ENCODE measurements at regions not wholly inside any gene's neighbourhood (a gene's known extent, or its start where the extent isn't known, plus 50 kb on each side); places are given as distances from the start of the nearest gene placed in this dataset.
"Not testable (repeated sequence)": the region's sequence is repeated elsewhere in the genome, so short reads cannot be mapped to it uniquely, and the experiment has no call there.

DNA sequence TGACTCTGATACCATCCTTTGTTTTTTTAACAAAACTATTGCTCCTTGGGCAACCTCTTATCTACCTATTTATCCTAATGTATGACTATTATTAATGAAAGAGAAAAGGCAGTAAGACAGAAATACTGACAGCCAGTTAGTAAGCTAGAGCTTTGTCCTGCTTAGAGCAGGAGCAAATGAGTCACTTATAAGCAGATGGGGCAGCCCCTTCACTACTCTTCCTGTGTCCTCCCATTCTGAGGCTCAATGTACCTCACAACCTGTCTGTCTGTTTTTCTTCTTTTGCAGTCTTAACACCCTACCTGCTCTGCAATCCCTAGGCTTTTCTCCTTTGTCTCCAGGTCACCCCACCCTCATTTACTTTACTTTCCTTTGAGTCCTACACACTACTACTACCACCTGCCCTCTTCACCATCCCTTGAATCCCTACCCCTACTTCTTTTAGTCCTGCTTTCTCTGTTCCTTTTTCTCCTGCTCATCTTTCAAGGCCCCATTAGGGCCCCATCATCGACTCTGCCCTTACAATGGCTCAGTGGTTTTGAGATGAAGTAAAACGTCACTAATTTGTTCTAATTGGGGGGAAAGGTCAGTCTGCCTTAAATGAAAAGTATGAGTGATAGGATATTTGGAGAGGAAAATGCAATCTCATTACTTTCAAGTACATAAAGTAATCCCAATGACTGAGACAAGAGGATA, 294.3 kb downstream of the GUCY2F start:
- no peak for DNase-seq
- H3K9me3 ChIP-seq, result no peaks in the 10 kb centered on the region
- peaks cover 0 to 11% (median 4%) of the 10 kb centered on the region in 4 donors for H3K27me3 ChIP-seq
- H3K36me3 ChIP-seq, result no peaks in the 10 kb centered on the region
- FAIRE-seq, result no peak
- H3K4me3 ChIP-seq, result no peak overlapping the region
- no peak overlapping the region for H3K27ac ChIP-seq
- WGBS, 2 donors, result 18 to 23% methylated on average over 2 of the region's 2 CpGs
- TF ChIP-seq, protein P1, sequence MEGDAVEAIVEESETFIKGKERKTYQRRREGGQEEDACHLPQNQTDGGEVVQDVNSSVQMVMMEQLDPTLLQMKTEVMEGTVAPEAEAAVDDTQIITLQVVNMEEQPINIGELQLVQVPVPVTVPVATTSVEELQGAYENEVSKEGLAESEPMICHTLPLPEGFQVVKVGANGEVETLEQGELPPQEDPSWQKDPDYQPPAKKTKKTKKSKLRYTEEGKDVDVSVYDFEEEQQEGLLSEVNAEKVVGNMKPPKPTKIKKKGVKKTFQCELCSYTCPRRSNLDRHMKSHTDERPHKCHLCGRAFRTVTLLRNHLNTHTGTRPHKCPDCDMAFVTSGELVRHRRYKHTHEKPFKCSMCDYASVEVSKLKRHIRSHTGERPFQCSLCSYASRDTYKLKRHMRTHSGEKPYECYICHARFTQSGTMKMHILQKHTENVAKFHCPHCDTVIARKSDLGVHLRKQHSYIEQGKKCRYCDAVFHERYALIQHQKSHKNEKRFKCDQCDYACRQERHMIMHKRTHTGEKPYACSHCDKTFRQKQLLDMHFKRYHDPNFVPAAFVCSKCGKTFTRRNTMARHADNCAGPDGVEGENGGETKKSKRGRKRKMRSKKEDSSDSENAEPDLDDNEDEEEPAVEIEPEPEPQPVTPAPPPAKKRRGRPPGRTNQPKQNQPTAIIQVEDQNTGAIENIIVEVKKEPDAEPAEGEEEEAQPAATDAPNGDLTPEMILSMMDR (IDR thresholded peaks at IDR 0.05), result no peak
- intact Hi-C loops (cut with DNase I), result no loop called here
- no peaks in the 10 kb centered on the region for H3K4me1 ChIP-seq
- no peak for ATAC-seq

- FAIRE-seq (no peak), ATAC-seq (no peak), DNase-seq (no peak)
- Histone ChIP-seq H3K9me3 (no peaks in the 10 kb centered on the region), H3K4me1 (no peaks in the 10 kb centered on the region), H3K36me3 (no peaks in the 10 kb centered on the region), H3K27ac (no peak overlapping the region), H3K4me3 (no peak overlapping the region), H3K27me3 (peaks cover 0 to 11% (median 4%) of the 10 kb centered on the region in 4 donors)
- intact Hi-C loops (cut with DNase I), result no loop called here
- 46 to 66% methylated on average over 4 of the region's 4 CpGs for WGBS, 2 donors
- TF ChIP-seq, protein P1 (IDR thresholded peaks at IDR 0.05), result no peak
Observed at GRCh38 chrX:109186939-109187338, 294.9 kb downstream of the GUCY2F start.

DNA sequence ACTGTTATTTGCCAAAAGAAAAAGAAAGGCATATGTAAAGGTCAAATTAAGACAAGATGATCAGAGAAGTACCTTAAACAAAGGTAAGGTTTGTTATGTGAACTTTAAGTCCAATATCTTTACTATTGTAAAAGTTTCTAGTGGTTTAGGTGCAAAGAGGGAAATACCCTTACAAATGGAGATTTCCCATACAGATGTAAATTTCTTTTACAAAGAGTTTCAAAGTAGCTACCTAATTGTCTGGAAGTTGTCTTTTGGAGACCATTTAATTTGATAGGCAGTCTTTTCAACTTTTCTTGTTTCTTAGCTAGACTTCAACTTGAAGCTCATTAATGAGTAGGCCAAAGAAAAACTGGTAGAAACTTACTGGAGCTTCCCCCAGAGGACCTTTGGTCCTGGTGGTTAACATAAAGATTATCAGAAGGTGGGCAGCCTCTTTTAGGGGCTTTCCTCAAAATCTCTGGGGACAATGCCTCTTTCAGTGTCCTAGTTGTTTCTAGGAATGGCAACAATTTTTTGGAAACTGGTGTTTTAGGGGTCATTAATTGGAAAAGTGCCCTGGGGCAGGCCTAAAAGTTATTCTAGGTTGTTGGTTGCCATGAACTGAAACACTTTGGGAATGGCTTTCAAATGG, 297.3 kb downstream of the GUCY2F start:
- no peak for ATAC-seq

GRCh38 chrX:109172091-109172602, 309.7 kb downstream of the GUCY2F start:
- ATAC-seq (no peak), FAIRE-seq (no peak), DNase-seq (peak in 1 of 6 donors; percentile 58)
- peaks cover 0 to 7% (median 0%) of the 10 kb centered on the region in 4 donors for H3K27me3 ChIP-seq
- H3K4me1 ChIP-seq, result no peaks in the 10 kb centered on the region
- no peak overlapping the region for H3K27ac ChIP-seq
- TF ChIP-seq, protein P1 (IDR thresholded peaks at IDR 0.05), result no peak
- H3K36me3 ChIP-seq, result no peaks in the 10 kb centered on the region
- no peak overlapping the region for H3K4me3 ChIP-seq
- intact Hi-C loops (cut with DNase I), result no loop called here
- 62 to 71% methylated on average over 4 of the region's 4 CpGs for whole genome bisulfite sequencing, 2 donors
- H3K9me3 ChIP-seq, result no peaks in the 10 kb centered on the region

More for the DNA sequence above, 297.3 kb downstream of the GUCY2F start:
- TF ChIP-seq, protein P1 (IDR thresholded peaks at IDR 0.05), result no peak
- FAIRE-seq (no peak), DNase-seq (no peak)
- no peak overlapping the region for H3K27ac ChIP-seq
- peaks cover 0 to 6% (median 1%) of the 10 kb centered on the region in 4 donors for H3K27me3 ChIP-seq
- no peaks in the 10 kb centered on the region for H3K9me3 ChIP-seq
- no peaks in the 10 kb centered on the region for H3K36me3 ChIP-seq
- H3K4me1 ChIP-seq, result no peaks in the 10 kb centered on the region
- intact Hi-C loops (cut with DNase I), result no loop called here
- no peak overlapping the region for H3K4me3 ChIP-seq

GRCh38 chrX:109155161-109155560, 326.7 kb downstream of the GUCY2F start:
- FAIRE-seq, result no peak
- WGBS, 2 donors, result 32 to 41% methylated on average over 1 of the region's 1 CpG
- Histone ChIP-seq H3K4me1 (no peaks in the 10 kb centered on the region), H3K9me3 (no peaks in the 10 kb centered on the region), H3K27me3 (peaks cover 0 to 7% (median 0%) of the 10 kb centered on the region in 4 donors), H3K36me3 (no peaks in the 10 kb centered on the region), H3K4me3 (no peak overlapping the region), H3K27ac (no peak overlapping the region)
- DNase-seq, result no peak
- no peak for ATAC-seq
- intact Hi-C loops (cut with DNase I), result no loop called here
- TF ChIP-seq, protein P1 (IDR thresholded peaks at IDR 0.05), result no peak

DNA sequence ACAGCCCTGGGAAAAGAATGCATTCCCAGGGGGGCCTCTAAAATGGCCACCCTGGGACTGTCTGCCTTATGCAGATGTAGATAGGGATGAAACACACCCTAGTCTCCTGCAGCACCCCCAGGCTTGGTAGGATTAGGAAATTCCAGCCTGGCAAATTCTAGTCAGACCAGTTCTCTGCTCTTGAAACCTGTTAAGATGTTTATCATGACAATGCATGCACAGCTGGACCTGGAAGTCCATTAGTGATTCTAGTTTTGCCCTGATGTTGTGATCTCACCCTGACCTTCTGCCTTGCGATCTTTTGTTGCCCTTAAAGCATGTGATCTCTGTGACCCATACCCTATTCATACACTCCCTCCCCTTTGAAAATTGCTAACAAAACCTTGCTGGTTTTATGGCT, 337.7 kb downstream of the GUCY2F start:
- H3K4me3 ChIP-seq; H3K9me3 ChIP-seq; H3K4me1 ChIP-seq; intact Hi-C loops (cut with DNase I); H3K36me3 ChIP-seq; FAIRE-seq; DNase-seq; H3K27ac ChIP-seq; H3K27me3 ChIP-seq; ATAC-seq: not testable (repeated sequence)
- 36 to 62% methylated on average over 1 of the region's 1 CpG for WGBS, 2 donors

Data from pancreas (tissue), 10 donors.